Upper lobe of right lung (tissue), 1 donor: ENCODE measurements at regions not wholly inside any gene's neighbourhood (a gene's known extent, or its start where the extent isn't known, plus 50 kb on each side); places are given as distances from the start of the nearest gene placed in this dataset.

Experiments
- ATAC-seq: fragments of 200-7000 bp; cut with Tn5 transposase; one replicate; pipeline ENCODE4 v1.9.1; 2020; ENCODE audit warnings: mild to moderate bottlenecking, moderate library complexity
- DNase-seq: peaks from one replicate; pipeline ENCODE4 v3.0.0-alpha.2; 2020
- H3K27ac ChIP-seq: fragments of 200-600 bp; one replicate; pipeline ENCODE4 v1.8.0; 2022
- H3K27me3 ChIP-seq: fragments of 200-600 bp; one replicate; pipeline ENCODE4 v1.8.0; 2022; ENCODE audit warnings: mild to moderate bottlenecking
- H3K36me3 ChIP-seq: fragments of 200-600 bp; one replicate; pipeline ENCODE4 v1.8.0; 2022
- H3K4me1 ChIP-seq: fragments of 200-600 bp; one replicate; pipeline ENCODE4 v1.8.0; 2022
- H3K4me3 ChIP-seq: fragments of 200-600 bp; one replicate; pipeline ENCODE4 v1.8.0; 2022; ENCODE audit warnings: mild to moderate bottlenecking
- H3K9me3 ChIP-seq: fragments of 200-600 bp; one replicate; pipeline ENCODE4 v1.8.0; 2022
- CTCF ChIP-seq: fragments of 200-600 bp; IDR thresholded peaks from one replicate; pipeline ENCODE4 v1.8.0; 2022; ENCODE audit warnings: antibody characterized with exemption
- intact Hi-C: fragments of 100-400 bp; cut with DNase I; formaldehyde crosslinking; loops from one replicate; pipeline ENCODE4 v1.11.0; 2022
- donor health status: DM: no; HTN: yes; CAD: no; lungs with severe emphysema.

DNA sequence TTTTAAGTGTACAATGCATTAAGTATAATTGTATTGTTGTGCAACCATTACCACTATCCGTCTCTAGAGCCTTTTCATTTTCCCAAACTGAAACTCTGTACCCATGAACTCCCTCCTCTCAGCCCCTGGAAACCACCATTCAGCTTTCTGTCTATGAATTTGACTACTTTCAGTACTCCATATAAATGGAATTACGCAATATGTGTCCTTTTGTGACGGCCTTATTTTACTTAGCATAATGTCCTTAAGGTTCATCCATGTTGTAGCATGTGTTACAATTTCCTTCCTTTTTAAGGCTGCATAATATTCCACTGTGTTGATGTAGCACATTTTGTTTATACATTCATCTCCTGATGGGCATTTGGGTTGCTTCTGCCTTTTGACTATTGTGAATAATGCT lies 143.6 kb upstream of the KCNG1 start:
- no peak for DNase-seq
- intact Hi-C loops = no loop called here
- Histone ChIP-seq H3K36me3 (no peaks in the 10 kb centered on the region), H3K4me1 (no peaks in the 10 kb centered on the region), H3K27ac (no peak overlapping the region), H3K9me3 (no peaks in the 10 kb centered on the region), H3K4me3 (no peak overlapping the region), H3K27me3 (peaks cover 14% of the 10 kb centered on the region)
- ATAC-seq = no peak
- no peak for TF ChIP-seq CTCF

DNA sequence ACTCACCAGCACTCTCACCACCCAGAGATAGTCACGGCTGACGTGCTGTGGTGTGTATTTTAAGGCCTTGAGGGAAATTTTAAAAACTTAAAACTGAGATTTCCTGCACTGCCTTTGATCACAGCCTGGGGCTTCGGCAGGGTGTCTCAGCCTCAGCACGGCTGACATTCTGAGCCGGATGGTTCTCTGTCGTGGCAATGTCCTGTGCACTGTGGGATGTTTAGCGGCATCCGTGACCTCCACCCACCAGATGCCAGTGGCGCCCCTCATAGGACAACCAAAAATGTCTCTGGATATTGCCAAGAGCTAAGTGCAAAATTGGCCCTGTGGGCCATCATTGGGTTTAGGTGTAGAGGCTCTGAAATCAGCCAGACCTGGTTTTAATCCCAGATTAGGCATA lies 142.2 kb upstream of the KCNG1 start:
- ATAC-seq = no peak
- no peaks in the 10 kb centered on the region for H3K36me3 ChIP-seq

GRCh38 chr20:51164731-51165130 lies 141.8 kb upstream of the KCNG1 start:
- Histone ChIP-seq H3K27ac (no peak overlapping the region), H3K9me3 (no peaks in the 10 kb centered on the region), H3K27me3 (peaks cover 10% of the 10 kb centered on the region), H3K4me3 (no peak overlapping the region), H3K4me1 (no peaks in the 10 kb centered on the region), H3K36me3 (no peaks in the 10 kb centered on the region)
- ATAC-seq = no peak
- DNase-seq = no peak
- intact Hi-C loops = no loop called here
- no peak for TF ChIP-seq CTCF

More for the DNA sequence above, 142.2 kb upstream of the KCNG1 start:
- Histone ChIP-seq H3K9me3 (no peaks in the 10 kb centered on the region), H3K27ac (no peak overlapping the region), H3K4me1 (no peaks in the 10 kb centered on the region), H3K4me3 (no peak overlapping the region), H3K27me3 (peaks cover 10% of the 10 kb centered on the region)
- no peak for TF ChIP-seq CTCF
- intact Hi-C loops = no loop called here
- no peak for DNase-seq

DNA sequence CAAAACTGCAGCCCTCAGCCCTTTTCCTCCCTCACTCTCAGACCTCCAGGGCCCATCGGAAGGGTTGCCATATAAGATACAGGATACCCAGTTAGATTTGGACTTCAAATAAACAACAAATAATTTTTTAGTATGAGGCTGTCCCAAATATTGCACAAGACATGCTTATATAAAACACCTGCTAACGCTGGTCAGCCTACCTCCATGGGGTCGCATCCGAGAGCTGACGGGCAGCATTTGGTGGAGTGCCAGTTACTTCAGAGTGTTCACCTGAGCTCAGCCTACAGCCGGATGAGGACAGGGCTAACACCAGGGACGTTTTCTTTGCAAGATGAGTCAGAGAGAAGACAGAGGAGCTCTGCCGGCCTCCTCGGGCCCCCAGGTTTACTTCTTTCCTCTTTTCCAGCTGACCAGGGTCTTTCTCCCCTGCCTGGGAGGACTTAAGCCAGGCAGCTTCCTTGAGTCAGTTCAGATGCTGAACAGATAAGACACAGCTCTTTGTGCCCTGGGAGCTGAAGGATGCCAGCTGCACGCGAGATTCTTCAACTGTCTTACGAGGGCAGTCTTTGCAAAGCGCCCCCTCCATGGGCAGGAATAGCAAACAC lies 141.2 kb upstream of the KCNG1 start:
- ATAC-seq (no peak), DNase-seq (no peak)
- no peak overlapping the region for H3K27ac ChIP-seq
- peaks cover 13% of the 10 kb centered on the region for H3K27me3 ChIP-seq
- no peaks in the 10 kb centered on the region for H3K4me1 ChIP-seq
- no peak overlapping the region for H3K4me3 ChIP-seq
- no peaks in the 10 kb centered on the region for H3K36me3 ChIP-seq
- intact Hi-C loops = no loop called here
- no peaks in the 10 kb centered on the region for H3K9me3 ChIP-seq
- no peak for TF ChIP-seq CTCF

DNA sequence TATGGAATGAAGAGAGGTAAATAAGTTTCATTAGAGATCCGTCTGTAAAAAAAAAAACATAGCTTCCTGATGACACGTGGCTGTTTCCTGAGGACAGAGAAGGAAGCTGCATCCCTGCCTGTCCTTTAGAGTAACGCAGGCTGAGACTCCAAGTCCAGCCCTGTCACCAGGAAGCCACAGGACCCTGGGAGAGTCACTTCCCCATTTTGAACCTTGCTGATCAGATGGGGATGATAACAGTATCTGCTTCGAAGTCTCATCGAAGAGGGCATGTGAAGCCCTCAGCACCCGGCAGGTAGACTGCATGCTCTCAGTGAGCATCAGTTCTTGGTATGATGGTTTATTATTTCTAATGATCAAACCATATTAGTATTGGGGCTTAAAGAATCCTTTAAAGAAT lies 139.1 kb upstream of the KCNG1 start:
- ATAC-seq = no peak
- intact Hi-C loops = no loop called here

More for the DNA sequence above, 139.1 kb upstream of the KCNG1 start:
- no peak for DNase-seq
- peaks cover 18% of the 10 kb centered on the region for H3K27me3 ChIP-seq
- no peak overlapping the region for H3K4me3 ChIP-seq
- no peak for TF ChIP-seq CTCF
- no peaks in the 10 kb centered on the region for H3K4me1 ChIP-seq
- no peak overlapping the region for H3K27ac ChIP-seq
- H3K9me3 ChIP-seq = no peaks in the 10 kb centered on the region
- H3K36me3 ChIP-seq = no peaks in the 10 kb centered on the region
